Tibial nerve (tissue), 3 donors: ENCODE measurements at regions not wholly inside any gene's neighbourhood (a gene's known extent, or its start where the extent isn't known, plus 50 kb on each side); places are given as distances from the start of the nearest gene placed in this dataset.

Experiments
- CTCF ChIP-seq, 5 experiments: fragments of 200-600 bp in 3 of 5; fragments of 450-650 bp in 2 of 5; sonication (generic) in 3 of 5; IDR thresholded peaks; one replicate each; pipeline ENCODE4 v1.5.1; 2016 to 2019; ENCODE audit warnings: antibody characterized with exemption in 5 of 5, mild to moderate bottlenecking in 3 of 5, moderate library complexity in 2 of 5
- POLR2A ChIP-seq, 2 donors: fragments of 450-650 bp; IDR thresholded peaks; one replicate each; pipeline ENCODE4 v1.6.1; 2017; ENCODE audit warnings: antibody characterized with exemption in 2 of 2, mild to moderate bottlenecking in 2 of 2, moderate library complexity in 2 of 2

DNA sequence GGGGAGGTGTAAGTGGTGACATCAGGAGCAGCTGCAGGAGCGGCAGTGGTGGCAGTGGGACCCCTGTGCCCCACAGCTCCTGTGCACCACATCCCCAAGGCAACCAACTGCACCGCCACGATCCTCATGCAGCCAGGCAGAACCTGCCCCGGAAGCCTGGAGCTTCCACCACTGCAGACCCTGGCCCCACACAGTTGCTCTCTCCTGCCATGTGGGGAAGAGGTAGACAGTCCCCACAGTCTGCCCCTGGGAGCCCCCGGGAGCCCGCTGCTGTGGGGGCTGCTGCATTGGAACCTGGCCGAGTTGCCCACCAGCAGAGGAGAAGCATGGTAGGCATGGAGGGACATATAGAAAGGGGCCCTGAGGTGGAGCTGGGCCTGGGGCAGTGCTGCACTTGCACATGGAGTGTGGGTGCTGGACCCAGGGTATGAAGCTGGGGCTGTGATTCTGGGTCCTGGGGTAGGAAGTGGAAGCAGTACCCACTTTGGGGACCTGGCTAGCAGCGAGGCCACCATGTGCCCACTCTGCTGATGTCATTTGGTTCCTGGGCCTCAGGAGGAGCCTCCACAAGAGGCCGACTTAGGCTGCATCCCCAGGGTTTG, 623.3 kb upstream of the LRRTM4 start:
- TF ChIP-seq CTCF (IDR thresholded peaks at IDR 0.05) (no peak), POLR2A (IDR thresholded peaks at IDR 0.05) (no peak)
